HG03135 (cell line): ENCODE measurements at regions not wholly inside any gene's neighbourhood (a gene's known extent, or its start where the extent isn't known, plus 50 kb on each side); places are given as distances from the start of the nearest gene placed in this dataset.

Experiments
- ATAC-seq: cut with Tn5 transposase; IDR thresholded peaks from one replicate; pipeline ENCODE4 v1.9.1; 2021; ENCODE audit warnings: mild to moderate bottlenecking, moderate library complexity; ENCODE audit not compliant: unreplicated experiment

- no peak for ATAC-seq
These were observed 394.8 kb downstream of the NR2F1-AS1 start for GRCh38 chr5:93186076-93186682.

GRCh38 chr5:93184041-93184440 is 397.0 kb downstream of the NR2F1-AS1 start:
- no peak for ATAC-seq

- no peak for ATAC-seq
These were observed 401.6 kb downstream of the NR2F1-AS1 start for GRCh38 chr5:93179466-93179865.

GRCh38 chr5:93174930-93175329 is 406.1 kb downstream of the NR2F1-AS1 start:
- ATAC-seq, result no peak

GRCh38 chr5:93165559-93165958 is 415.5 kb downstream of the NR2F1-AS1 start:
- ATAC-seq, result no peak

- no peak for ATAC-seq
These were observed 416.3 kb downstream of the NR2F1-AS1 start for GRCh38 chr5:93164690-93165089.

- ATAC-seq, result no peak
These were observed 417.9 kb downstream of the NR2F1-AS1 start for GRCh38 chr5:93163010-93163663.

GRCh38 chr5:93161661-93162654 is 419.1 kb downstream of the NR2F1-AS1 start:
- no peak for ATAC-seq

GRCh38 chr5:93158841-93159240 is 422.2 kb downstream of the NR2F1-AS1 start:
- ATAC-seq, result no peak

- no peak for ATAC-seq
These were observed 424.5 kb downstream of the NR2F1-AS1 start for GRCh38 chr5:93156566-93156965.

- ATAC-seq, result no peak
These were observed 426.5 kb downstream of the NR2F1-AS1 start for GRCh38 chr5:93154535-93154934.

GRCh38 chr5:93153461-93153860 is 427.6 kb downstream of the NR2F1-AS1 start:
- ATAC-seq, result no peak

GRCh38 chr5:93151896-93152295 is 429.1 kb downstream of the NR2F1-AS1 start:
- no peak for ATAC-seq

GRCh38 chr5:93151121-93151520 is 429.9 kb downstream of the NR2F1-AS1 start:
- ATAC-seq, result no peak

GRCh38 chr5:93150311-93151012 is 430.6 kb downstream of the NR2F1-AS1 start:
- ATAC-seq, result no peak

- ATAC-seq, result no peak
These were observed 435.3 kb downstream of the NR2F1-AS1 start for GRCh38 chr5:93145767-93146166.

GRCh38 chr5:93145019-93145418 is 436.0 kb downstream of the NR2F1-AS1 start:
- ATAC-seq, result no peak

- ATAC-seq, result no peak
These were observed 439.1 kb downstream of the NR2F1-AS1 start for GRCh38 chr5:93141969-93142368.

- ATAC-seq, result no peak
These were observed 450.2 kb downstream of the NR2F1-AS1 start for GRCh38 chr5:93130624-93131490.

- ATAC-seq, result no peak
These were observed 454.4 kb downstream of the NR2F1-AS1 start for GRCh38 chr5:93126634-93127033.
